Skeletal muscle cell (primary cell): ENCODE measurements at regions not wholly inside any gene's neighbourhood (a gene's known extent, or its start where the extent isn't known, plus 50 kb on each side); places are given as distances from the start of the nearest gene placed in this dataset.

Experiments used
- DNase-seq: peaks from one replicate; pipeline ENCODE4 v3.0.0-alpha.2; 2010; ENCODE audit warnings: low read depth
- H3K4me3 ChIP-seq: 2 replicates; pipeline ENCODE4 v1.5.1; 2011; ENCODE audit warnings: low read depth, mild to moderate bottlenecking, control low read depth, low read length, moderate library complexity

- DNase-seq: no peak
These were observed 317.6 kb upstream of the FAT3 start for GRCh38 chr11:91906871-91907624.

GRCh38 chr11:91904792-91905785 lies 319.5 kb upstream of the FAT3 start:
- H3K4me3 ChIP-seq: no peak overlapping the region
- no peak for DNase-seq

More at GRCh38 chr11:91906871-91907624, 317.6 kb upstream of the FAT3 start:
- H3K4me3 ChIP-seq: no peak overlapping the region

GRCh38 chr11:91902312-91902711 lies 322.3 kb upstream of the FAT3 start:
- no peak for DNase-seq
- no peak overlapping the region for H3K4me3 ChIP-seq

- no peak for DNase-seq
These were observed 344.0 kb upstream of the FAT3 start for GRCh38 chr11:91880660-91881059.

GRCh38 chr11:91876746-91877145 lies 347.9 kb upstream of the FAT3 start:
- no peak overlapping the region for H3K4me3 ChIP-seq
- no peak for DNase-seq

More at GRCh38 chr11:91880660-91881059, 344.0 kb upstream of the FAT3 start:
- no peak overlapping the region for H3K4me3 ChIP-seq

DNA sequence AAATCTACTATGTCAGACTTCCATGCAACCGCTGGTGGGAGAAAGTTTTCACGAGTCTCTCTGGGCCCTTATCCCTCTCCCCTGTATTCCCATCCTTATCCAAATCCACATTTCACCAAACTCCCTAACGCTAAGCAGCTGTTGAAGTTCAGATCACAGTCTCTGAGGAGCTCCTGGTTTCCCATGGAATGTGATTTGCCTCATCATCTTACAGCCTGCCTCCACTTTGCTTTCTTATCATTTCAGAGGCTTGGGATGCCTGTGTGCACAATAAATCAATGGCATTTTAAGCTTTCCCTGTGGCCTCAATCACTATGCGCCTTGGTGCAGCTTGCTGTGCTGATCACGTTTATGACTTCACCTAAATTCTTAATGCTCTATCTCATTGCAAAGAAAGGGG lies 352.4 kb upstream of the FAT3 start:
- H3K4me3 ChIP-seq: no peak overlapping the region
- no peak for DNase-seq

GRCh38 chr11:91871791-91872190 lies 352.8 kb upstream of the FAT3 start:
- H3K4me3 ChIP-seq: no peak overlapping the region
- DNase-seq: no peak

DNA sequence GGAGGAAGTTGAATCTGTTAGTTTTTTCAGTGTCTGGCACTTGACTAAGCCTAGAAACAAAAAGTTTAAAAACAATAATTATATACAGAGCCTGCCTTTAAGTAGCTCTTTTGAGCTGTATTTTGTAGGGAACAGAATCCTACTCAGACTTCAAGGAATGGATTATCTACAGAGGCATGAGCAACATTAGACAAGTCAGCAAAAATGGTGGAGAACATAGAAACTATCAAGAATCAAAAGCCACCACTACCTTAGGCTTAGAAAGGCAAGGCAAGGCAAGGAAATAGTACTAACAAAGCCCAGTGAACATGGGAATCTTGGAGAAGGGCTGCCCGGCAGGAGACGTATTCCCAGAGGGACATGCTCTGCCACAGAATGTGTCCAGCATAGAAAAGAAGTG lies 353.6 kb upstream of the FAT3 start:
- no peak for DNase-seq
- H3K4me3 ChIP-seq: no peak overlapping the region

GRCh38 chr11:91869686-91870085 lies 354.9 kb upstream of the FAT3 start:
- DNase-seq: no peak
- no peak overlapping the region for H3K4me3 ChIP-seq

GRCh38 chr11:91866642-91867041 lies 358.0 kb upstream of the FAT3 start:
- H3K4me3 ChIP-seq: no peak overlapping the region
- no peak for DNase-seq

- no peak for DNase-seq
These were observed 364.0 kb upstream of the FAT3 start for GRCh38 chr11:91860661-91861060.

DNA sequence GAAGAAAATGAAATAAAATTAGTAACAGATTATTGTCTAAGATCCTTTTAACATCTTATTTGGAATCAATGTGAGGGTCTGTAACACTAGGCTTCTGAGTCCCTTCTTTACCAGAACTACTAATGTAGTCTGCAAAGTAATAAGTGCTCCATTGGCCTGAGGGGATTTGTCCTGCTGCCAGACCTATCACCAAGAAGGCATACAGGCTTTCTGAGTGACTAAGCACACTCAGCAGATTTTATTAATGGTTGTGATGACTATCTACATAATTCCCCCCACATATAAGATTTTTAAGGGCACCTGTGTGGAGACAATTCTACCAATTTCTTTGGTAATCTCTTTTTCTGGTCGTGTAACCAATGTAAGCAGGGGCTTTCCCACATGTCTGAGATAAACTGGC lies 365.0 kb upstream of the FAT3 start:
- DNase-seq: no peak

More at GRCh38 chr11:91860661-91861060, 364.0 kb upstream of the FAT3 start:
- no peak overlapping the region for H3K4me3 ChIP-seq

GRCh38 chr11:91857179-91857578 lies 367.4 kb upstream of the FAT3 start:
- no peak overlapping the region for H3K4me3 ChIP-seq
- peak; percentile 55 for DNase-seq

More for the DNA sequence above, 365.0 kb upstream of the FAT3 start:
- H3K4me3 ChIP-seq: no peak overlapping the region

GRCh38 chr11:91854780-91855179 lies 369.8 kb upstream of the FAT3 start:
- DNase-seq: no peak
- H3K4me3 ChIP-seq: no peak overlapping the region

DNA sequence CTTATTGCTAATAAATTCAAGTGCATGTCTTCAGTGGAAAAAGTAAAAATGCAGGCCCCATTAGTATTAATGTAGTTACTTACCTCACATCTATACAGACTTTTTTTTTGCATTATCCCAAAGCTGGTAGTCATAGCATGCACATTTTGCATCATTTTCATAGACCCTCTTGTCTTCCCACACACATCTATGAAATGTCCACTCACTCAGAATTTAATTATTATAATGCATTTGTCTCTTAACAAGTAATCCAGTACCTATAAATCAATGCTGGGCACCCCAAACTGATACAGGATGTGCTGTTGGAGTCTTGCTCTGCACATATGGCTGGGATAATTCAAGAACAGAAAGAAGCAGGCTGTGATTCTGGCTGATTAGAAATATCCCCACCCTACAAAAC lies 370.4 kb upstream of the FAT3 start:
- no peak overlapping the region for H3K4me3 ChIP-seq
- no peak for DNase-seq

- no peak overlapping the region for H3K4me3 ChIP-seq
- no peak for DNase-seq
These were observed 372.7 kb upstream of the FAT3 start for GRCh38 chr11:91851908-91852307.

DNA sequence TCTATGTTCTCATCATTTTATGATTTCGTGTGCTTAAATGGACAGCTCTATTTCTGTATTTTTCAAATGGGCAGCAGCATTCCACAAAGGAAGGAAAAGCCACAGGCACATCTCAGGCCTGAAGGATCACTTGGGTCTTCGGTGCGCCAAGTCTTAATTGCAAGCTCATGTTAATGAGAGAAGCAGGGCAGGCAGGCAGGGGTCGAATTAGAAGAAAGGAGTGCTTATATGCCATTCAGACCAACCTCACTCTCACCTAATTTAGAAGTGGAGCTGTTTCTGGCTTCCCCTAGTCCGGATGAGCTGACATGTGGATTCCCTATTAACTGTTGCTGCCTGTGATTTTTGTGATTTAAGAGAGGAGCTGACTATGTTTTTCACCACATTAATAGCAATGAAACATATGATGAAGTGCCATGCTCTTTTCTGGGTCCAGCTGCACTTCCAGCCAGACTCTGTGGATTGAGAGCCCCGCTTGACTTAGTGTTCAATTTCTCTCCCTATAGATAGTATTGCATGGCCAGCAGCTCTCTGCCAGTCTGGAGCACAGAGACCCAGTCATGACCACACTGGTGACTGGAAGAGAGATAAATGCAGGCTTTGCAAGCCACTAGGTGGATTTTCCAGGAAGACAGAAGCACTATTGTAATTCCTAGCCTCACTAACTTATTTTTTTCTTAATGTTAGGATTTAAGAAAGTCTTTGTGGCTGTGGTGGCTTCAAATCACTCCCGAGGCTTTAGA lies 373.9 kb upstream of the FAT3 start:
- no peak for DNase-seq

DNA sequence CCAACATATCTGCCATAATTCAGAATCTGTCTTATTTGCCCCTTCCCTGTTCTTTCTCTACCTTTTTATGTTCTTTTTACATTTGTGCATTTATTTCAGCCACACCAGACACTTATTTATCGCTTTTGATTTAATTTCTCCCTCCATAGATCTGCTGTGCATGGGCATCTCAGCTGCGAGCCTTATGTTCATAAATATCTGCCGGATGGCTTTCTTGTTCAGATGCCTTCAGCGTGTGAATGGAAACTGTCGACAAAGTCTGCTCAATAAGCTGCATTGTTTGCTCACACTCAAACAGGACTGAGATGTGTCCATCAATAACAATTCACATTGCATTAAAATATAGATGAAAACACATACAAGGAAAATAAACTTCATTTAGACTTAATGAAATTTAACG lies 374.6 kb upstream of the FAT3 start:
- DNase-seq: no peak
- H3K4me3 ChIP-seq: no peak overlapping the region

More for the DNA sequence above, 373.9 kb upstream of the FAT3 start:
- H3K4me3 ChIP-seq: no peak overlapping the region

- no peak overlapping the region for H3K4me3 ChIP-seq
- no peak for DNase-seq
These were observed 378.0 kb upstream of the FAT3 start for GRCh38 chr11:91846649-91847048.

GRCh38 chr11:91846002-91846401 lies 378.6 kb upstream of the FAT3 start:
- no peak for DNase-seq
- H3K4me3 ChIP-seq: no peak overlapping the region
